T-helper 17 cell (primary cell): ENCODE measurements at regions not wholly inside any gene's neighbourhood (a gene's known extent, or its start where the extent isn't known, plus 50 kb on each side); places are given as distances from the start of the nearest gene placed in this dataset.

Experiments used
- ATAC-seq: fragments of 150-1000 bp; cut with Tn5 transposase; 2 replicates; pipeline ENCODE4 v1.10.0; 2021; ENCODE audit warnings: mild to moderate bottlenecking, moderate library complexity
- DNase-seq, 3 donors: peaks; one replicate each; pipeline versions ENCODE4 v3.0.0 to v3.0.0-alpha.2; 2020 to 2021
- H3K9me3 ChIP-seq: one replicate; pipeline ENCODE4 v1.7.0; 2013; ENCODE audit warnings: low read length, mild to moderate bottlenecking; ENCODE audit not compliant: control insufficient read depth, poor library complexity, severe bottlenecking
- H3K27ac Mint-ChIP-seq: one replicate; pipeline ENCODE4 v1.8.0; 2022; ENCODE audit warnings: mild to moderate bottlenecking, moderate library complexity, mixed read lengths
- H3K27me3 Mint-ChIP-seq: one replicate; pipeline ENCODE4 v1.8.0; 2022; ENCODE audit warnings: mixed read lengths
- H3K36me3 Mint-ChIP-seq: one replicate; pipeline ENCODE4 v1.8.0; 2022; ENCODE audit warnings: low read depth, mixed read lengths
- H3K4me1 Mint-ChIP-seq: one replicate; pipeline ENCODE4 v1.8.0; 2022; ENCODE audit warnings: mild to moderate bottlenecking, mixed read lengths
- H3K4me3 Mint-ChIP-seq: one replicate; pipeline ENCODE4 v1.8.0; 2022; ENCODE audit warnings: mild to moderate bottlenecking, moderate library complexity, mixed read lengths

DNA sequence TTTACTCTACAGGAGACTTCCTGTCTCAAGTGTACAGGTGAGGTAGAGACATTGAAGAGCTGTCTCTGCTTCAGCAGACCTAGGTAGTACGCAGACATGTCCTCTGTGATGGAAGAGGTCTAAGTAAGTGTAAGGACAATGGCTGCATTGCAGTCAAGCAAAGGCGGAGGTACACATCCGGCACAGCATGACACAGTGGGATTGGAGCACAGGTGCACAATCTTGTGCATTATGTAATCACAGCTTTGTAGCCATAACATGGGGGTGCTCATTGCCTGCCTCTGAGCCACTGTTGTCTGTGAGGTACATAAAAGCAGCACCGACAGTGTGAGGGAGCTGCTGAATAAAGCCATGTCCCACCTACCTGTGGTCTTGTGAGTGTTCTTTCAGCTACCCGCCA is 66.4 kb upstream of the CCDC190 start:
- peaks cover 2% of the 10 kb centered on the region for H3K36me3 Mint-ChIP-seq
- H3K4me1 Mint-ChIP-seq: no peaks in the 10 kb centered on the region
- no peak for ATAC-seq

DNA sequence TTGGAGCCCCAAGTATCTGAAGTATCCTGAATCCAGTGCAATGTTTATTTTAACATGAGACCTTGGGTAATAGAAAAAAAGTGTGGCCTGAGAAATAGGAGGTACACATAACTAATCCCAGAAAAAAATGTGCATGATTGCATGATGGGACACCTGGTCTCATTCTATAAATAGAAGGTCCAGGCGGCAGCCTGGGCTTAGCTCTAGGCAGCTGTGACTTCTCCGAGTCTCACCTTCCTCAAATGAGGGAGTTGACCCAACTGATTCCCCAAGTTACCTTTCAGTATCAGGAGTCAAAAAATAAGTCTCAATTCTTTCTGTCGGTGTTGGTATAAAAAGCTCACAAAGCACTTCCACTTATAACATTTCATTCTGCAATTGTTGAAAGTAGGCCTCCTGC is 65.9 kb upstream of the CCDC190 start:
- DNase-seq (no peak), ATAC-seq (no peak)
- no peaks in the 10 kb centered on the region for H3K9me3 ChIP-seq
- H3K36me3 Mint-ChIP-seq: peaks cover 2% of the 10 kb centered on the region
- H3K4me3 Mint-ChIP-seq: no peak overlapping the region
- no peaks in the 10 kb centered on the region for H3K4me1 Mint-ChIP-seq
- H3K27ac Mint-ChIP-seq: no peak overlapping the region
- peaks cover 35% of the 10 kb centered on the region for H3K27me3 Mint-ChIP-seq

More for the DNA sequence above, 66.4 kb upstream of the CCDC190 start:
- DNase-seq: no peak
- no peaks in the 10 kb centered on the region for H3K9me3 ChIP-seq
- peaks cover 36% of the 10 kb centered on the region for H3K27me3 Mint-ChIP-seq
- H3K4me3 Mint-ChIP-seq: no peak overlapping the region
- no peak overlapping the region for H3K27ac Mint-ChIP-seq

DNA sequence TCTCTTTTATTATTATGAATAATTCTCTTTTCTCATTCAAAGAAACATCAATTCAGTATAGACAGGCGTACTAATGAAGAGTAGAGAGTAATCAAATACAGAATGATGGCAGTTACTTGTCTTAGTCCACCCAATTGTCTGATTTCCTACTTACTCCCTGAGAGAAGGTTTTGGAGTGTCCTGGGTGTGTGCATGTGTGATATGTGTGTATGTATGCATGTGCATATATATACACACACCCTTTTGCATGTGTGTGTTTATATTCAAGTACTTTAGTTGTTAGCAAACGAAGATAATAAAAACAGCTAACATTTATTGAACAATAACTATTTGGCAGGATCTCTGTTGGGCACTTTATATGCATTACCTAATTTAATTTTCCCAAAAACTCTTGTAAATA is 63.2 kb upstream of the CCDC190 start:
- Mint-ChIP-seq H3K36me3 (peaks cover 2% of the 10 kb centered on the region), H3K4me3 (no peak overlapping the region), H3K27ac (no peak overlapping the region), H3K27me3 (peaks cover 27% of the 10 kb centered on the region), H3K4me1 (no peaks in the 10 kb centered on the region)
- ATAC-seq: no peak
- no peak for DNase-seq
- no peaks in the 10 kb centered on the region for H3K9me3 ChIP-seq

DNA sequence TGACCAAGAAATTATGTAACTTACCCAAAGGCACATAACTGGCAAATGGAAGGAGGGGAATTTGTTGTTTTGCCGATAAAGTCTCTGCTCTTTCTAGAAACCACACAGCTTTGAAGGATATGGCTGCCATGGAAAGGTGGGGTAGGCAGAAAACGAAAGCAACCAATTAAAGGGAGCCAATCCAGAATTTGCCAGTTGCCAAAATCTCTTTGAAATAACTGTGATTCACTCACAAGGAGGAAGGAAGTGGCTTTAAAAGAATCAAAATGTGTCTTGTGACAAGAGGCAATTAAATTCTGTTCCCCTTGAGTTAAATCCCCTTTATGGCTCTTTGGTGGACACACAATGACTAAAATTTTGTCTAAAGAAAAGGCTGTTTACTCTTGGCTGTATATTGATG is 61.2 kb upstream of the CCDC190 start:
- Mint-ChIP-seq H3K27ac (no peak overlapping the region), H3K4me3 (no peak overlapping the region), H3K36me3 (peaks cover 2% of the 10 kb centered on the region), H3K4me1 (no peaks in the 10 kb centered on the region), H3K27me3 (peaks cover 41% of the 10 kb centered on the region)
- no peaks in the 10 kb centered on the region for H3K9me3 ChIP-seq
- ATAC-seq: no peak
- no peak for DNase-seq

DNA sequence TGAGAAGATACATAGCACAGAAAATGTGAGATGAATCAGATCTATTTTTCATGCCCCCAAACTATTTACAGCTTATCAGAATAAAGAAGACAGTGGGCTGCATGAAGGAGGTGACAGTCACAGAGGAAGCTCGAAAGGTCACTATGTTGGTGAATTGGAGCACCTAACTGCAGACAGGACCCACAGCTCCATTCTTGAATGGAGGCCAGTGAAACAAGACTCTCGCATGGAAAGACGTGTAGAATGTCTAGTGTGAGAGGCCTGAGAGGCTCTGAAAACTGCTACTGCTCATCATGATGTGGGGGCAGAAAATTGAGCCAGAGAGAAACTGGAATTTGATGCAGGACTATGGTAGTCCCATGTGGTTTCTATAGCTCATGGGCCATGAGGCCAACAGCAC is 60.3 kb upstream of the CCDC190 start:
- H3K27me3 Mint-ChIP-seq: peaks cover 41% of the 10 kb centered on the region
- ATAC-seq (no peak), DNase-seq (no peak)
- no peaks in the 10 kb centered on the region for H3K4me1 Mint-ChIP-seq
- H3K27ac Mint-ChIP-seq: no peak overlapping the region
- no peak overlapping the region for H3K4me3 Mint-ChIP-seq
- H3K9me3 ChIP-seq: no peaks in the 10 kb centered on the region
- peaks cover 2% of the 10 kb centered on the region for H3K36me3 Mint-ChIP-seq

DNA sequence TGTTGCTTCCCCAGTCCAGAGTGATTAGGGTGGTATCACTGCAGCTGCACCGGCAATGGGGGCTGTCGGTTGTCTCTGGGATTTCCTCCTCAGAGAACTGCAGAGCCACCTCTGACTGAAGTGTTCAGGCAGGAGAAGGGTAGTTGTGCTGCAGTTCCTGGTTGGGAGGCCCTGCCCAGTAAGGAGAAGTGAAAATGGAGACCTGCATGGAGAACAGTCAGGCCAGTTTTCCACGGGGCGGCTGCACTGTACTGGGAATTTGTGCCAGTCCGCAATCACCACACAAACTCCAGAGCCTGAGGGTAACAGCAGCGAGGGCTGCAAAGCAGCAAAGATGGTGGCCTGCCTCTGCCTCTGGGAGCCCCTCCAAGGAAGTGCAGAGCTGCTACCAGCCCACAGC is 58.1 kb upstream of the CCDC190 start:
- Mint-ChIP-seq H3K4me3 (no peak overlapping the region), H3K36me3 (no peaks in the 10 kb centered on the region), H3K27me3 (peaks cover 24% of the 10 kb centered on the region), H3K27ac (no peak overlapping the region), H3K4me1 (no peaks in the 10 kb centered on the region)
- ATAC-seq (no peak), DNase-seq (no peak)
- H3K9me3 ChIP-seq: peaks cover 3% of the 10 kb centered on the region

DNA sequence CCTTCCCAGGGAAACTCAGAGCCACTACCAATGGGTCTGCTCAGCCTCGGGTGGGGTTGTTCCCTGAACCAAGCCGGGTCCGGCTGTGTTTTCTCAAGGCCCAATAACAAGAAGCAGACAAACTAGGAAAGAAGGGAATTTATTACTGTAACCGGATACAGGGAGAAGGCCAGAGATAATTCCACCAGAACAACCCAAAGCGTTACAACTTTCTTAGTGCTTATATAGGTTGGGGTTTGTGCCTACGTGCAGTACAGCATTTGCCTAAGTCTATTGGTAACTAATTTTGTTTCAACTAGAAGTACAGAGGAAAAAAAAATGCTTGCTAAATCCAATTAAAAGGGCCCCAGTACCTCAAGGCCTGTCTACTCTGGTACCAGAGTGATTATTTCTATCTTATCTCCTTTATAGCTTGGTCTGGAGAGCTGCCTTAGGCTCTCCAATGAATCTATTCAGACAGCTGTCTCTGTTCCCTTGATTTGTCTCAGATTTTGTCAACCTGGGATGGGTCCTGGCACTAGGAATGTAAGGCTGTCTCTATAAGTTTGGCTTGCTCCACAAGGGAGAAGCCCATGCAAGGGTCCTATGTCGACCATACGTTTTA is 57.3 kb upstream of the CCDC190 start:
- H3K9me3 ChIP-seq: peaks cover 3% of the 10 kb centered on the region
- H3K27me3 Mint-ChIP-seq: peaks cover 24% of the 10 kb centered on the region
- H3K4me3 Mint-ChIP-seq: no peak overlapping the region
- H3K27ac Mint-ChIP-seq: no peak overlapping the region
- H3K36me3 Mint-ChIP-seq: no peaks in the 10 kb centered on the region
- ATAC-seq (no peak), DNase-seq (no peak)
- H3K4me1 Mint-ChIP-seq: no peaks in the 10 kb centered on the region

DNA sequence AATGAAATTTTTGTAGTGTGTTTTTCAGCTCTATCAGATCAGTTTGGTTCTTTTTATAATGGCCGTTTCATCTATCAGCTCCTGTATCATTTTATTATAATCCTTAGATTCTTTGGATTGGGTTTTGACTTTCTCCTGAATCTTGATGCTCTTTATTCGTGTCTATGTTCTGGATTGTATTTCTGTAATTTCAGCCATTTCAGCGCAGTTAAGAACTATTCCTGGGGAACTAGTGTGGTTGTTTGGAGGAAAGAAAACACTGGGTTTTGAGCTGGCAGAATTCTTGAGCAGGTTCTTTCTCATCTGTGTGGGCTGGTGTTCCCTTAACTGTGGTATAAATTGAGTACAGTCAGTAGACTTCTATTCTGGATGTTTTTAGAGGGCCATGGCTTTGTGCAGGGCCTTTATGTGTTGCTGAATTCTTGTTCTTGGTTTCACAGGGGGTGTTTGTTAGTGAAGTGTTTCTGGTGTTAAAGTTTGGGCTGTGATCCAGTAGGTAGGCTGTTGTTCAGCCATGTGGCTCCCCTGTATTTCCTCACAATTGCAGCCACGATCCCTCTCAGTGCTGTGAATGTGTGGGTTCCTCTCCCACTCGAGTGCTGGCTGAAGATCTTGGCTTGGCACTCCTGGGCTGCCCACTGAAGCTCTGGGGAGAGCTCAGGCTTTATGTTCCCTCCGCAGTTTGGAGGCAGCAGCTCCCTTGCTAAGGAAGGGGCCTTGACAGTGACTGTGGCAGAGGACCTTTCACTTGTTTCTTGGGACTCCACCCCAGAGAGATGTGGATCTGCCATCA is 56.0 kb upstream of the CCDC190 start:
- no peak overlapping the region for H3K27ac Mint-ChIP-seq
- H3K4me1 Mint-ChIP-seq: no peaks in the 10 kb centered on the region
- DNase-seq: no peak
- no peaks in the 10 kb centered on the region for H3K36me3 Mint-ChIP-seq
- H3K4me3 Mint-ChIP-seq: no peak overlapping the region
- ATAC-seq: no peak
- H3K9me3 ChIP-seq: peaks cover 3% of the 10 kb centered on the region
- peaks cover 24% of the 10 kb centered on the region for H3K27me3 Mint-ChIP-seq

DNA sequence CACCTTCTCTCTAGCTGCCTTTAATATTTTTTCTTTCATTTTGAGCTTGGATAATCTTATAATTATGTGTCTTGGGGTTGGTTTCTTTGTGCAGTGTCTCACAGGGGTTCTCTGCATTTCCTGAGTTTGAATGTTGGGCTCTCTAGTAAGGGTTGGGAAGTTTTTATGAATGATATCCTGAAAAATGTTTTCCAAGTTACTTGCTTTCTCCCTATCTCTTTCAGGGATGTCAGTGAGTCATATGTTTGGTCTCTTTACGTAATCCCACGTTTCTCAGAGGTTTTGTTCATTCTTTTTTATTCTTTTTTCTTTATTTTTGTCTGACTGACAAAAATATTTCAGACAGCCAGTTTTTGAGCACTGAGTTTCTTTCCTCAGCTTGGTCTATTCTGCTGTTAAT is 55.4 kb upstream of the CCDC190 start:
- Mint-ChIP-seq H3K4me3 (no peak overlapping the region), H3K36me3 (no peaks in the 10 kb centered on the region)
- ATAC-seq: no peak

DNA sequence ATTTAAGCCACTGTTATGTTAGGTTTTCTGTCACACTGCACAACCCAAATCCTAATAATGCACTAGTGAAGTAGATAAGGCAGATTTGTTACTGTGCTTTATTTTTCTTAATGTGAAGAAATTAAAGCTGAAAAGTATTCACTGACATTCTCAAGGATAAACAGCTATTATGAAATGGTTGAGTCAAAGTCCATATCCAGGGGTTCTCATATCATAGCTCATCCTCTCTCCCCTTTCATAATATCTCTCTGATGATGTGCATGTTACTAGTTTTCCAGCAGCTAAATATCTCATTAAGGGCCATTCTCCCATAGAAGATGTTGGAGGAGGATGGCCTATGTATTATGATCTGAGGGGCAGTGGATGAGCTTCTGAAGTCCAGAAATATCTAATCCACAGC is 53.6 kb upstream of the CCDC190 start:
- no peak overlapping the region for H3K4me3 Mint-ChIP-seq
- peaks cover 15% of the 10 kb centered on the region for H3K27me3 Mint-ChIP-seq
- H3K4me1 Mint-ChIP-seq: no peaks in the 10 kb centered on the region
- H3K27ac Mint-ChIP-seq: no peak overlapping the region
- ATAC-seq (no peak), DNase-seq (no peak)
- H3K9me3 ChIP-seq: peaks cover 3% of the 10 kb centered on the region
- no peaks in the 10 kb centered on the region for H3K36me3 Mint-ChIP-seq

More for the DNA sequence above, 55.4 kb upstream of the CCDC190 start:
- DNase-seq: no peak
- peaks cover 3% of the 10 kb centered on the region for H3K9me3 ChIP-seq
- H3K27me3 Mint-ChIP-seq: peaks cover 24% of the 10 kb centered on the region
- no peaks in the 10 kb centered on the region for H3K4me1 Mint-ChIP-seq
- H3K27ac Mint-ChIP-seq: no peak overlapping the region

DNA sequence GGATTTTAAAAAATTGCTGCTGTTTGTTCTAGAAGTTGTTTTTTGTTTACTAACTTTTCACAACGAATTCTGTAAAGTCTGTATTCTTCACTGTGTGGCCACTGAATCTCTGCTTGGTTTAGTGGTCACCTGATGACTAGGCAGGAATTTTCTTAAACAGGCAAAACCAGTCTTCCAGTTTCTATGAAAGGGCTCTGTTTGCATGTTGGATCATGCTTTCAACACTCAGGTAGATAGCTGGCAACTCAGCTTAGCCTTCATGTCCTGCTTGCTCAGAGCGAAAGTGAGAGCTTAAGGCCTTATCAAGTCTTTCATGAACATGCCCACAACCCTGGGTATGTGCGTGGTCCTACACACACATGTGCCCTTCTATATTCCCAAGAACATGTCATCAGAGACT is 52.4 kb upstream of the CCDC190 start:
- Mint-ChIP-seq H3K27me3 (peaks cover 6% of the 10 kb centered on the region), H3K4me1 (no peaks in the 10 kb centered on the region), H3K27ac (no peak overlapping the region), H3K4me3 (no peak overlapping the region), H3K36me3 (no peaks in the 10 kb centered on the region)
- peaks cover 3% of the 10 kb centered on the region for H3K9me3 ChIP-seq
- ATAC-seq (no peak), DNase-seq (no peak)

DNA sequence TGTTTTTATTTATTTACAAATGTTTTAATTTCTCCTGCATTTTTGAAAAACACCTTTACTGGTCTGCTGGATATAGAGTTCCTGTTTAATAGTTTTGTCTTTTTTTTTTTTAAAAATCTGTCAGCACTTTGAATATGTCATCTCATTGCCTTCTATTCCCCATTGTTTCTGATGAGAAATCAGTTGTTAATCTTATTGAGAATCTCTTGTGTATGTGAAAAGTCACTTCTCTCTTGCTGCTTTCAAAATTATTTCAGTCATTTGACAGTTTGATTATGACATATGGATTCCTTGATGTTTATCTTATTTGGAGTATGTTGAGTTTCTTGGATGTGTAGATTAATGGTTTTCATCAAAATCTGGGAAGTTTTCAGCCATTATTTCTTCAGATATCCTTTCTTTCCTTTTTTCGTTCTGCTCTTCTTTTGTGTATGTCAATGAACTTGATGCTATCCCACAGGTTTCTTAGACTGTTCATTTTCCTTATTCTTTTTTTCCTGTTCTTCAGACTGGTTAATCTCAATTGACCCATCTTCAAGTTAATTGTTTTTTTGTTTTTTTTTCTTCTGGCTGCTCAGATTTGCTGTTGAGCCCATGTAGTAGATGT is 51.2 kb upstream of the CCDC190 start:
- no peak for ATAC-seq
- no peaks in the 10 kb centered on the region for H3K4me1 Mint-ChIP-seq
- no peaks in the 10 kb centered on the region for H3K36me3 Mint-ChIP-seq
- DNase-seq: no peak
- H3K9me3 ChIP-seq: peaks cover 3% of the 10 kb centered on the region
- H3K27me3 Mint-ChIP-seq: no peaks in the 10 kb centered on the region
- no peak overlapping the region for H3K27ac Mint-ChIP-seq
- no peak overlapping the region for H3K4me3 Mint-ChIP-seq
